Stimulated activated CD8-positive, alpha-beta memory T cell treated with anti-CD3 and anti-CD28 coated beads, Interleukin-15, amount 100 ng/mL, for 1 hour (primary cell): ENCODE measurements at regions not wholly inside any gene's neighbourhood (a gene's known extent, or its start where the extent isn't known, plus 50 kb on each side); places are given as distances from the start of the nearest gene placed in this dataset.
"Not testable (repeated sequence)": the region's sequence is repeated elsewhere in the genome, so short reads cannot be mapped to it uniquely, and the experiment has no call there.

Source experiments
- DNase-seq: peaks from one replicate; pipeline ENCODE4 v3.0.0-alpha.2; 2020; ENCODE audit warnings: low read depth

- DNase-seq = no peak
Measured at GRCh38 chr2:58616961-58617360, 375.8 kb upstream of the FANCL start.

GRCh38 chr2:58614219-58614618 lies 373.1 kb upstream of the FANCL start:
- DNase-seq = no peak

GRCh38 chr2:58612973-58613372 lies 371.8 kb upstream of the FANCL start:
- DNase-seq = no peak

GRCh38 chr2:58609326-58609725 lies 368.2 kb upstream of the FANCL start:
- DNase-seq = no peak

GRCh38 chr2:58608146-58608545 lies 367.0 kb upstream of the FANCL start:
- DNase-seq = no peak

- no peak for DNase-seq
Measured at GRCh38 chr2:58607448-58607847, 366.3 kb upstream of the FANCL start.

GRCh38 chr2:58606799-58607198 lies 365.7 kb upstream of the FANCL start:
- DNase-seq = no peak

- no peak for DNase-seq
Measured at GRCh38 chr2:58604096-58604495, 363.0 kb upstream of the FANCL start.

GRCh38 chr2:58601017-58601416 lies 359.9 kb upstream of the FANCL start:
- DNase-seq = no peak

- DNase-seq = no peak
Measured at GRCh38 chr2:58598171-58598570, 357.0 kb upstream of the FANCL start.

GRCh38 chr2:58595714-58596113 lies 354.6 kb upstream of the FANCL start:
- no peak for DNase-seq

GRCh38 chr2:58594762-58595161 lies 353.6 kb upstream of the FANCL start:
- no peak for DNase-seq

- DNase-seq = no peak
Measured at GRCh38 chr2:58594175-58594574, 353.1 kb upstream of the FANCL start.

GRCh38 chr2:58586178-58586577 lies 345.1 kb upstream of the FANCL start:
- not testable (repeated sequence) for DNase-seq

- no peak for DNase-seq
Measured at GRCh38 chr2:58585233-58585632, 344.1 kb upstream of the FANCL start.

- no peak for DNase-seq
Measured at GRCh38 chr2:58584606-58585118, 343.5 kb upstream of the FANCL start.

GRCh38 chr2:58578276-58578675 lies 337.2 kb upstream of the FANCL start:
- DNase-seq = no peak

GRCh38 chr2:58574873-58575272 lies 333.7 kb upstream of the FANCL start:
- no peak for DNase-seq

GRCh38 chr2:58572731-58573130 lies 331.6 kb upstream of the FANCL start:
- DNase-seq = no peak

- DNase-seq = no peak
Measured at GRCh38 chr2:58571181-58571852, 330.2 kb upstream of the FANCL start.

GRCh38 chr2:58569475-58570185 lies 328.5 kb upstream of the FANCL start:
- DNase-seq = no peak

- DNase-seq = no peak
Measured at GRCh38 chr2:58568901-58569300, 327.8 kb upstream of the FANCL start.

GRCh38 chr2:58562276-58562675 lies 321.2 kb upstream of the FANCL start:
- no peak for DNase-seq

- DNase-seq = no peak
Measured at GRCh38 chr2:58560531-58560930, 319.4 kb upstream of the FANCL start.
